ENCODE measurements at regions not wholly inside any gene's neighbourhood (a gene's known extent, or its start where the extent isn't known, plus 50 kb on each side); places are given as distances from the start of the nearest gene placed in this dataset.

DNA sequence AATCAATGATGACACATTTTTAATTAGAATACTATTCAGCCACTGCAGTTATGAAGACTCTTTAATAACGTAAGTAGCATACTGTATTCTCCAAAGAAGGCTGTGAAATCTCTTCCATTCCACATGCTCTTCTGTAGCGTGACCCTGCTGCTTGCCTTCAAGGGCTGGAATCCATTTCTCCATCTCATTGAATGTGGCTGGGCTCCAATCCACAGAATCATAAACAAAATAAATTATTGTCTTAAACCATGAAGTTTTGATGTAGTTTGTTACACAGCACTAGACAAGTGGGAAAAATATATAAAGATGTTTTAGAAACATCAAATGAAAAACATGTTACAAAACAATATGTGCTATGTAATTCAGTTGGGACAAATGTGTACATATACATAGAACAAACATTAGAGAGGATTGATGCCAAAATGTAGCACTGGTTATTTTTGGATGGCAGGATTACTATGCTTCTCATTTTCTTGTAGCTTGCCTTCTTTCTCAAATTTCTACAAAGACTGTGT, 410.8 kb upstream of the PODXL start:
- Histone ChIP-seq H3K79me2 (ENCODE audit: control insufficient read depth, insufficient read depth, low read length) (no peaks in the 10 kb centered on the region), H4K20me1 (replicated peaks; ENCODE audit: control insufficient read depth, insufficient read depth, low read length) (no peaks in the 10 kb centered on the region), H3K4me2 (ENCODE audit: insufficient read depth, low read length) (no peak overlapping the region), H3K27ac (ENCODE audit: extremely low read depth, low read depth, low read length) (no peak overlapping the region), H3K9ac (ENCODE audit: insufficient read depth in 1 of 2, low read depth in 2 of 2, low read length in 2 of 2) (no peak overlapping the region), H3K4me1 (replicated peaks in 1 of 2; ENCODE audit: control insufficient read depth in 2 of 2, insufficient read depth in 2 of 2, low read length in 2 of 2) (no peaks in the 10 kb centered on the region), H3K36me3 (ENCODE audit: control insufficient read depth, insufficient read depth, low read length) (no peaks in the 10 kb centered on the region), H3K9me1 (ENCODE audit: control insufficient read depth, insufficient read depth, low read length) (no peaks in the 10 kb centered on the region), H3K4me3 (no peak overlapping the region), H3K27me3 (ENCODE audit: control insufficient read depth in 2 of 2, insufficient read depth in 2 of 2, low read length in 2 of 2) (no peaks in the 10 kb centered on the region; a peak in 1 of 5 replicates), H3K9me3 (replicated peaks; ENCODE audit: control insufficient read depth, insufficient read depth, low read depth, low read length) (no peaks in the 10 kb centered on the region), H2AFZ (ENCODE audit: low read depth, low read length) (no peak overlapping the region)
- ATAC-seq = no peak
- intact Hi-C loops (cut with micrococcal nuclease) (no loop called here), in situ Hi-C loops (cut with MboI) (no loop called here)
- DNase-seq (ENCODE audit: extremely low read depth in 1 of 4, low spot score in 3 of 4) = no peak
- ChIA-PET POLR2A (no interaction called here), CTCF (ENCODE audit: low intra/inter-chr PET ratio) (no interaction called here)
- TF ChIP-seq CBFA2T2 (conservative IDR thresholded peaks at IDR 0.05) (no peak), LEF1 (IDR thresholded peaks at IDR 0.05) (no peak)
- 0% methylated on average over 2 of the region's 2 CpGs for WGBS (ENCODE audit: insufficient coverage, low coverage, missing lambda C conversion rate)
- no peak for FAIRE-seq
- no TSS peak for BruUV-seq (replicated peaks)

DNA sequence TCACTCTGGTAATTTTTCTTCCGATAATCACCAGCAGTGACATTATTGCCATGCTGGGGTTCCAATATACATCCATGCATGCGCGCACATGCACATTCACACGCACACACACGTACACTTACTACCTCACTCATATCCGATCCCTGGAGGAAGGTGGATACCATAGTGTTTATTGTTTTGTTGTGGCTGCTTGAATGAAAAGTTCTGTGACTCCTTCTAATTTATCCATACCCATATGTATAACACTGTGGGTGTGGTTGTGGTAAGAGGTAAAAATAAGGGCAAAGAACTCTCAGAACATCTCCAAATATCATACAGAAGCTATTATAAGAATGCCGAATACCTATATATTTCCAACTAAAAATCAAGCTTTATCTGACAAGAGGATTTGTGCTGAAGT, 407.8 kb upstream of the PODXL start:
- in situ Hi-C loops (cut with MboI) (no loop called here), intact Hi-C loops (cut with micrococcal nuclease) (no loop called here)
- H3K9me1 ChIP-seq (ENCODE audit: control insufficient read depth, insufficient read depth, low read length) = no peaks in the 10 kb centered on the region
- no peaks in the 10 kb centered on the region for H3K4me1 ChIP-seq (replicated peaks in 1 of 2; ENCODE audit: control insufficient read depth in 2 of 2, insufficient read depth in 2 of 2, low read length in 2 of 2)
- DNase-seq (ENCODE audit: extremely low read depth in 1 of 4, low spot score in 3 of 4) = no peak
- H3K27me3 ChIP-seq (ENCODE audit: control insufficient read depth in 2 of 2, insufficient read depth in 2 of 2, low read length in 2 of 2) = no peaks in the 10 kb centered on the region; a peak in 1 of 5 replicates
- no peak overlapping the region for H2AFZ ChIP-seq (ENCODE audit: low read depth, low read length)
- ChIA-PET CTCF (ENCODE audit: low intra/inter-chr PET ratio) (no interaction called here), POLR2A (interaction anchor here (1.2 kb wide), 1 partner anchor 15 kb away, joined by 3 read pairs; no protein-coding TSS in a partner anchor)
- 1% methylated on average over 7 of the region's 7 CpGs for WGBS (ENCODE audit: insufficient coverage, low coverage, missing lambda C conversion rate)
- H3K4me2 ChIP-seq (ENCODE audit: insufficient read depth, low read length) = no peak overlapping the region
- TF ChIP-seq, protein P1, sequence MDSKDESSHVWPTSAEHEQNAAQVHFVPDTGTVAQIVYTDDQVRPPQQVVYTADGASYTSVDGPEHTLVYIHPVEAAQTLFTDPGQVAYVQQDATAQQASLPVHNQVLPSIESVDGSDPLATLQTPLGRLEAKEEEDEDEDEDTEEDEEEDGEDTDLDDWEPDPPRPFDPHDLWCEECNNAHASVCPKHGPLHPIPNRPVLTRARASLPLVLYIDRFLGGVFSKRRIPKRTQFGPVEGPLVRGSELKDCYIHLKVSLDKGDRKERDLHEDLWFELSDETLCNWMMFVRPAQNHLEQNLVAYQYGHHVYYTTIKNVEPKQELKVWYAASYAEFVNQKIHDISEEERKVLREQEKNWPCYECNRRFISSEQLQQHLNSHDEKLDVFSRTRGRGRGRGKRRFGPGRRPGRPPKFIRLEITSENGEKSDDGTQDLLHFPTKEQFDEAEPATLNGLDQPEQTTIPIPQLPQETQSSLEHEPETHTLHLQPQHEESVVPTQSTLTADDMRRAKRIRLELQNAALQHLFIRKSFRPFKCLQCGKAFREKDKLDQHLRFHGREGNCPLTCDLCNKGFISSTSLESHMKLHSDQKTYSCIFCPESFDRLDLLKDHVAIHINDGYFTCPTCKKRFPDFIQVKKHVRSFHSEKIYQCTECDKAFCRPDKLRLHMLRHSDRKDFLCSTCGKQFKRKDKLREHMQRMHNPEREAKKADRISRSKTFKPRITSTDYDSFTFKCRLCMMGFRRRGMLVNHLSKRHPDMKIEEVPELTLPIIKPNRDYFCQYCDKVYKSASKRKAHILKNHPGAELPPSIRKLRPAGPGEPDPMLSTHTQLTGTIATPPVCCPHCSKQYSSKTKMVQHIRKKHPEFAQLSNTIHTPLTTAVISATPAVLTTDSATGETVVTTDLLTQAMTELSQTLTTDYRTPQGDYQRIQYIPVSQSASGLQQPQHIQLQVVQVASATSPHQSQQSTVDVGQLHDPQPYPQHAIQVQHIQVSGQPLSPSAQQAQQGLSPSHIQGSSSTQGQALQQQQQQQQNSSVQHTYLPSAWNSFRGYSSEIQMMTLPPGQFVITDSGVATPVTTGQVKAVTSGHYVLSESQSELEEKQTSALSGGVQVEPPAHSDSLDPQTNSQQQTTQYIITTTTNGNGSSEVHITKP (IDR thresholded peaks at IDR 0.05; ENCODE audit: partially characterized antibody) = no peak
- TF ChIP-seq, protein P2, sequence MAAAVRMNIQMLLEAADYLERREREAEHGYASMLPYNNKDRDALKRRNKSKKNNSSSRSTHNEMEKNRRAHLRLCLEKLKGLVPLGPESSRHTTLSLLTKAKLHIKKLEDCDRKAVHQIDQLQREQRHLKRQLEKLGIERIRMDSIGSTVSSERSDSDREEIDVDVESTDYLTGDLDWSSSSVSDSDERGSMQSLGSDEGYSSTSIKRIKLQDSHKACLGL (CRISPR knock-in tag; IDR thresholded peaks at IDR 0.05; ENCODE audit: borderline replicate concordance, poor library complexity, severe bottlenecking) = no peak
- no peak for TF ChIP-seq BCOR (IDR thresholded peaks at IDR 0.05)
- TF ChIP-seq, protein P3, sequence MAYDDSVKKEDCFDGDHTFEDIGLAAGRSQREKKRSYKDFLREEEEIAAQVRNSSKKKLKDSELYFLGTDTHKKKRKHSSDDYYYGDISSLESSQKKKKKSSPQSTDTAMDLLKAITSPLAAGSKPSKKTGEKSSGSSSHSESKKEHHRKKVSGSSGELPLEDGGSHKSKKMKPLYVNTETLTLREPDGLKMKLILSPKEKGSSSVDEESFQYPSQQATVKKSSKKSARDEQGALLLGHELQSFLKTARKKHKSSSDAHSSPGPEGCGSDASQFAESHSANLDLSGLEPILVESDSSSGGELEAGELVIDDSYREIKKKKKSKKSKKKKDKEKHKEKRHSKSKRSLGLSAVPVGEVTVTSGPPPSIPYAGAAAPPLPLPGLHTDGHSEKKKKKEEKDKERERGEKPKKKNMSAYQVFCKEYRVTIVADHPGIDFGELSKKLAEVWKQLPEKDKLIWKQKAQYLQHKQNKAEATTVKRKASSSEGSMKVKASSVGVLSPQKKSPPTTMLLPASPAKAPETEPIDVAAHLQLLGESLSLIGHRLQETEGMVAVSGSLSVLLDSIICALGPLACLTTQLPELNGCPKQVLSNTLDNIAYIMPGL (CRISPR knock-in tag; IDR thresholded peaks at IDR 0.05) = no peak
- TF ChIP-seq, protein P4, sequence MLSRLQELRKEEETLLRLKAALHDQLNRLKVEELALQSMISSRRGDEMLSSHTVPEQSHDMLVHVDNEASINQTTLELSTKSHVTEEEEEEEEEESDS (CRISPR knock-in tag; IDR thresholded peaks at IDR 0.05) = no peak
- H3K9ac ChIP-seq (ENCODE audit: insufficient read depth in 1 of 2, low read depth in 2 of 2, low read length in 2 of 2) = no peak overlapping the region
- H3K36me3 ChIP-seq (ENCODE audit: control insufficient read depth, insufficient read depth, low read length) = no peaks in the 10 kb centered on the region
- H3K9me3 ChIP-seq (replicated peaks; ENCODE audit: control insufficient read depth, insufficient read depth, low read depth, low read length) = no peaks in the 10 kb centered on the region
- BruUV-seq (replicated peaks) = no TSS peak
- no peaks in the 10 kb centered on the region for H4K20me1 ChIP-seq (replicated peaks; ENCODE audit: control insufficient read depth, insufficient read depth, low read length)
- H3K79me2 ChIP-seq (ENCODE audit: control insufficient read depth, insufficient read depth, low read length) = no peaks in the 10 kb centered on the region
- no peak overlapping the region for H3K27ac ChIP-seq (ENCODE audit: extremely low read depth, low read depth, low read length)
- no peak for FAIRE-seq
- no peak overlapping the region for H3K4me3 ChIP-seq
- ATAC-seq = no peak
